HS-5 (cell line): ENCODE measurements at regions not wholly inside any gene's neighbourhood (a gene's known extent, or its start where the extent isn't known, plus 50 kb on each side); places are given as distances from the start of the nearest gene placed in this dataset.
"Not testable (repeated sequence)": the region's sequence is repeated elsewhere in the genome, so short reads cannot be mapped to it uniquely, and the experiment has no call there.

Source experiments
- DNase-seq: peaks from one replicate; pipeline ENCODE4 v3.0.0-alpha.2; 2012; ENCODE audit warnings: low read depth

GRCh38 chr1:236343246-236343870, 50.7 kb upstream of the EDARADD start:
- no peak for DNase-seq

- DNase-seq, result no peak
Measured at GRCh38 chr1:236342403-236343245, 51.5 kb upstream of the EDARADD start.

GRCh38 chr1:236341298-236341697, 52.8 kb upstream of the EDARADD start:
- DNase-seq, result no peak

- DNase-seq, result peak; percentile 40
Measured at GRCh38 chr1:236338096-236338495, 56.0 kb upstream of the EDARADD start.

GRCh38 chr1:236336084-236336483, 54.3 kb upstream of the ERO1B start:
- no peak for DNase-seq

- not testable (repeated sequence) for DNase-seq
Measured at GRCh38 chr1:236335633-236336032, 53.9 kb upstream of the ERO1B start.

- no peak for DNase-seq
Measured at GRCh38 chr1:236334893-236335545, 53.3 kb upstream of the ERO1B start.

- DNase-seq, result no peak
Measured at GRCh38 chr1:236332092-236332758, 50.5 kb upstream of the ERO1B start.
